Activated effector memory CD4-positive, alpha-beta T cell treated with Interleukin-2 at 50 U/mL for 16 hours (primary cell): ENCODE measurements at regions not wholly inside any gene's neighbourhood (a gene's known extent, or its start where the extent isn't known, plus 50 kb on each side); places are given as distances from the start of the nearest gene placed in this dataset.
A peak's percentile ranks its signal among the peaks of the same experiment; 100 is the strongest.
"Not testable (repeated sequence)": the region's sequence is repeated elsewhere in the genome, so short reads cannot be mapped to it uniquely, and the experiment has no call there.

Experiments used
- DNase-seq: peaks from one replicate; pipeline ENCODE4 v3.0.0-alpha.2; 2020

GRCh38 chr12:76176940-76177339, 92.5 kb upstream of the NAP1L1 start:
- no peak for DNase-seq

- DNase-seq, result not testable (repeated sequence)
Observed at GRCh38 chr12:76175946-76176345, 91.5 kb upstream of the NAP1L1 start.

DNA sequence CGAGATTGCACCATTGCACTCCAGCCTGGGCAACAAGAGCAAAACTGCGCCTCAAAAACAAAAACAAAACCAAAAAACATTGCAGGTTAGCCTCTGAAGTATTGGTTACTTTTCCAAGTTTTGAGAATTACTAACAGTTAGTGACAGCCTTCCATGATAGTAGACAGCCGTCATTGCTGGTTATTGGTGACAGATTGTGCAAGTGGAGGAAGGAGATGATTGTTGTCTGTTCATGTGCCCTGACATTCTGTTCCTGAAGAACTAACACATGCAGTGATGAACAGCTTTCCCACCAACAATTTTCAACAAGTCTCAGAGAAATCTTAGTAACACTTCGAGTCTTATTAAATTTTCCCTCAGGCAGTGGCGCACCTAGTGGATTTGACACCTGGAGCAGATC, 89.3 kb upstream of the NAP1L1 start:
- no peak for DNase-seq

- DNase-seq, result peak; percentile 38
Observed at GRCh38 chr12:76158518-76159321, 74.2 kb upstream of the NAP1L1 start.

- DNase-seq, result no peak
Observed at GRCh38 chr12:76156726-76157125, 72.2 kb upstream of the NAP1L1 start.

DNA sequence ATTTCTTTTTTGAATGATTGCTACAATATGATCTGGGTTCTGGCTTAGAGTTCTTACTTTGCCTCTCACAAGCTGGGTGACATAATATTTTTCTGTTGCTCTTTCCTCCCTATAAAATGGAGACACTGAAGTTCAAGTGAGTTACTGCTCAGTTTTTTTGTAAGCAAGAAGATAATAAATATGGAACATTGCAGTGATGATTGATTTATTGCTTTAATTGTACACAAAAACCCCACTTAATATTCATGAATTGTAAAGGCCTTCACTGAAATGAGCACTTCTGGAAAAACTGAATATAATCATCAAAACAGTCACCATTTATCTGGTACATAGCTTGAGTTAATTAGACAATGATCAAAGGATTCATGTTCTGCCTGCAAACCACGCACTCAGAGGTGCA, 71.8 kb upstream of the NAP1L1 start:
- no peak for DNase-seq

DNA sequence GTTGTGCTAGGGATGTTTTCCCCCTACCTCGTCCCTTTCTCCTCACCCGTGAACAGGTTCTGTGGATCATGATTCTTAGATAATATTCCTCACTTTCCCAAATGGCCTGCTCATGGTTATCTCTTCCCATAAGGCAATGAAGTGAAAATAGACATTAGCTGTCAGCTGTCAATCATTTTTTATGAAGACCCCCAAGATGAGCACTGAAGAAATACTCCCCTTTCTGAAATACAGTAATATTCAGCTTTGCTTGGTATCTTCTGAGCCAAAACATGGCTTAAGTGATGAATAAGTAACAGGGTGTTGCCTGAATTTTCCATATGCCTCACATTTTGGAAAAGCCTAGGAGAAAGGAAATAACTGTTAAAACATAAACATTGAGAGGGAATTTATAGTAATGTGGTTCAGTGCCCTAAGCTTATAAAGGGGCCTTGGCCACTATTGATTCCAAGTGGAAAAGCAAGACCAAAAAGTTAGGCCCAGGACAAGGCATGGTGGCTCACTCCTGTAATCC, 70.7 kb upstream of the NAP1L1 start:
- DNase-seq, result no peak

GRCh38 chr12:76153616-76154015, 69.1 kb upstream of the NAP1L1 start:
- DNase-seq, result no peak

DNA sequence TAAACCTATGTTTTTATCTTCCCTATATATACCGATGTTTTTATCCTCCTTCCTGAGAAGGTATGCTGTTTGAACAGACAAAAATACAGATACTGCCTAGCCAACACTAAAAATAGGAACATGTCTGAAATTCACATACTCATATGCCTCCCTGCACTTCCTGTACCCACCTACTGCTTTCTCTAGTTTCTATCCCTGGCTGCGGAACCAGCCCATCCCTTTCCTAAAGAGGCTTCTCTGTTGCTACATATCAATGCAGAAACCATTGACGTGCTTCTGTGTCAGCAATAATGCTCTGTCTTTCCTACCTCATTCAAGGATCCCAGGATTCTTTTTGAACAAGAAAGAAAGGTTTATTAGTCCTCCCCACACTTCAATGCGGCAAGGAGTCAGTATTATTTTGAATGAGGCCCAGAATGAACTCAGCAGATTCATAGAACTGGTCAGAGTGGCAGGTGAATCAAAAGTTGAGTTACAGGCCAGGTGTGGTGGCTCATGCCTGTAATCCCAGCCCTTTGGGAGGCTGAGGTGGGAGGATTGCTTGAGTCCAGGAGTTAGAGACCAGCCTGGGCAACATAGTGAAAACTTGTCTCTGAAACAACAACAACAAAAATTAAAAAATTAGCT, 67.8 kb upstream of the NAP1L1 start:
- no peak for DNase-seq

DNA sequence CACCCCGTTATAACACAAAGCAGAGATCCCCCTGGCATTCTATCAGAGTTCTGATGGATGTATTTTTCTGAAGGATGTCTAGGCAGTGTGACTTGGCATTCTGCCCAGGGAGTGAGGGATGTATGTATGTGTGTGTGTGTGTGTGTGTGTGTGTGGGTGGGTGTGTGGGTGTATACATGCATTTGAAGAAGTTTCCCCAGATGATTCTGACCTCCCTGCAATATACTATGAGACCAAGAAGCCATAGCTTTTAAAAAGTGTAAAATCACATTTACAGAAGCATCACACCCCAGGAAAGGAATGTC, 59.7 kb upstream of the NAP1L1 start:
- DNase-seq, result peak; percentile 8

DNA sequence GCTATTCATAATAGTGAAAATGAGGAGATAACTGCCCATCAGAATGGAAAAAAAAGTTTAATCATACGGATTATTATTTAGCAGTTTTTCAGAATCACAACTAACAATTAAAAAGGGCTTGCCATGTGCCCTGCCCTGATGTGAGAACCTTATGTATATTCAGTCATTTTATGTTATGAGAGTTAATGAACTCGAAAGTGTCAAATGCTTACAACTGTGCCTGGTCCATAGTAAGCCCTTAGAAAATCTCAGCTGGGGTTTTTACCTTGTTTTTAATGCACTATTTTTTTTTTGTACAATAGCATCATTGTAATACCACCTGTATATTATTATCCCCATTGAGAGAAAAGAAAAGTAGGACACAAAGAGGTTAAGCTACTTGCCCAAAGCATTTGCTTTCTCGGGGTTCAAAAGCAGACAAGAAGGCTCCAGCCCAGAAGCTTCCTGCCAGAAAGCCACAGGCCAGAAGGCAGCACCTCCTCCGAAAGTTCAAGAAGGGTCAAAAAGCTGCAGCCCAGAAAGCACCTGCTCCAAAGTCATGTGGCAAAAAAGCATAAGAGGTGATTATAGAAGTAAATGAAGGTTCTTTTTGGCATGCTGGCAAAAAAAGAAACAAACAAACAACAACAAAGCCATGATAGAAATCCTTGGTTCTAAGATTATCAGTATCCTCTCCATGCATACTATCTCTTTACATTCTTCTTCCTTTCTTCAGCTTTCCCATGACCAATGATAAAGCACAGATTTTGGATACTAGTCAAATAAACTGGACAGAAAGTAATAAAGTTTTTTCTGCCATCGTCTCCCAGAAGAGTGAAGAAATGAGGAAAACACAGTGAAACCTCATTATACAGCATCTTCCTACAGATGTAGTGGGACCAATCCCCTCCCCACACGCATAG, 59.1 kb upstream of the NAP1L1 start:
- no peak for DNase-seq

DNA sequence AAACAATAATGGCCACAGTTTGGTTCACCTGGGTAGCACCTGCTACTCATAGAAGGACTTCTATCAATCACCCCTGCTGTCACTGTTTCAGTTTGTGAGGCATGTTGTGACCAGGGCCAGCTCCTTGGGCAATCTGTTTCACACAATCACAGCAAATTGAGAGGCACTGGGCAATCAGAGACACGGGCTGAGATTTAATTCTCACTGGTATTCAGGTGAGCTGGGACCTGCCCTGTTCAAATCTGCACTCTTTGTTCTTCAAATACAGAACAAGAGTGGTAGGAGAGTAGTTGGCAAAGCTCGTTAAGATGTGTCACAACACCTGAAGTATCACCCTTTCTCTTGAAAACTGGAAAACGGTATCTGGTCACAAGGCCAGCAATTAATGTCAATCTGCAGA, 57.8 kb upstream of the NAP1L1 start:
- DNase-seq, result no peak

- no peak for DNase-seq
Observed at GRCh38 chr12:76138656-76139055, 54.2 kb upstream of the NAP1L1 start.

DNA sequence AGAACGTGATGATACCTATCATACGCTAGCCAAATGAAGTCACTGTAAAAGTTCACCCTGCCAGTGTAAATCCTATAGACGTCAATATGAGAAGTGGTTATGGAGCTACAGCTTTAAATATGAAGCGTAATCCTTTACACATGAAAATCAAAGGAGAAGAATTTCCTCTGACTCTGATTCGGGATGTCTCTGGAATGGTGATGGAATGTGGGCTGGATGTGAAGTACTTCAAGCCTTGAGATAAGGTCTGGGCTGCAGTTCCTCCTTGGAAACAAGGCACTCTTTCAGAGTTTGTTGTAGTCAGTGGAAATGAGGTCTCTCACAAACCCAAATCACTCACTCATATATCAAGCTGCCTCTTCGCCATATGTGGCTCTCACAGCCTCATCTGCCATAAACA, 53.1 kb upstream of the NAP1L1 start:
- DNase-seq, result no peak

DNA sequence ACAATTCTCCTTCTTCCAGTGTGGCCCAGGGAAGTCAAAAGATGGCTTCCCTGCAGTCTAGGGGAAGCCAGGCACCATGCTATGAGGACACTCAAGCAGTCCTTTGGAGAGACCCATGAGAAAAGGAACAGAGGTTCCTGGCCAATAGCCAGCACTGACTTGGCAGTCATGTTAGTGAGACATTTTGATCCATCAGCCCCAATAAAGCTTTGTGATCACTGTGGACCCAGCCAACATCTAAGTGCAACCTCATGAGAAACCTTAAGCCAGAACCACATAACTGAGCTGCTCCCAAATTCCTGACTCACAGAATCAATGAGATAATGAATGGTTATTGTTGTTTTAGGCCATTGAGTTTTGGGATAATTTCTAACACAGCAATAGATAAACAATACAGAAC, 51.0 kb upstream of the NAP1L1 start:
- DNase-seq, result no peak
